ENCODE measurements at regions not wholly inside any gene's neighbourhood (a gene's known extent, or its start where the extent isn't known, plus 50 kb on each side); places are given as distances from the start of the nearest gene placed in this dataset.

DNA sequence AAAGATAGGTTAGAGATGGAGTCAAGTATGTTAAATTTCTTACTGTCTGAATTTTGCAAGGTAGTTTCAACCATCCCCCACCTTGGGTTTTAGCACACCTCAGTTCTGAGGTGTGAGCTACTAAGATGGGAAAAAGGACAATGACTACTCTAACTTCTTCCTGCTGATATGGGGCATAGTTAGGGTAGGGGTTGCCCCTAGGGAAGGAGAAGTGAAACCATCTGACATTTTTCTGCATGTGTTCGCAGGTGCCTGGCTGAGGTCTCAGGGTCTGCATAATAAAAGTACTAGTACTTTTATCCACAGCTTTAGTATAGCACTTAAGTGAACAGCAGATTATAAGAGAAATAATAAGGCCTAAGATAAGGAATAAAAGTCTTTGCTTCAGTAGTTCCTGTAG is 129.5 kb upstream of the CYSLTR1 start:
- DNase-seq, result no peak

DNA sequence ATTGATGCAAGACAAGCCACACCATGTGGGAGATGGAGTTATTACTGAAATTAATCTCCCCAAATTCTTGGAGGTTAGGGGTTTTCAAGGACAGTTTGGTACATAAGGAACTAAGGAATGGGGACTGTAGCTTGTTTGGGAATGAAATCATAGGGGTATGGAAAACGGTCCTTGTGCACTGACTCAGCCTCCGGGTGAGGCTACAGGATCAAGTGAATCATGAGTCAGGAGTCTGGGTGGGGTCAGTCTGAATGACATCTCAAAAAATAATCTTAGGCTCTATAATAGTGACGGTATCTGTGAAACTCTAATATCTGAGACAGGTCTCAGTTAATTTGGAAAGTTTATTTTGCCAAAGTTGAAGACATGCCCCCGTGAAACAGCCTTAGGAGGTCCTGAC is 128.5 kb upstream of the CYSLTR1 start:
- DNase-seq, result no peak

DNA sequence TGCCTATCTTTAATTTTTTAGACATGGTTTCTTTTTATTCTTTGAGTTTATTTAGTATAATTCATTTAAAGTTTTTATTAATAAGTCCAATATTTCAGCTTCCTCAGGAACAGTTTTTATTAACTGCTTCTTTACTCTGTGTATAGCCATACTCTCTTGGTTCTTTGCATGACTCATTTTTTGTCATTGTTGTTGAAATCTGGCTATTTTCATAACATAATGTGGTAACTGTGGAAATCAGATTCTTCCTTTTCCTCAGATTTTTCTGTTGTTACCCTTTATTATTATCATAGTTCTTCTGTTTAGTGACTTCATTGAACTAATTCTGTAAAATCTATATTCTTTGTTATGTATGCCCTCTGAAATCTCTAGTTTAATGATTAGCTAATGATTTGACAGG is 124.9 kb upstream of the CYSLTR1 start:
- DNase-seq, result no peak

DNA sequence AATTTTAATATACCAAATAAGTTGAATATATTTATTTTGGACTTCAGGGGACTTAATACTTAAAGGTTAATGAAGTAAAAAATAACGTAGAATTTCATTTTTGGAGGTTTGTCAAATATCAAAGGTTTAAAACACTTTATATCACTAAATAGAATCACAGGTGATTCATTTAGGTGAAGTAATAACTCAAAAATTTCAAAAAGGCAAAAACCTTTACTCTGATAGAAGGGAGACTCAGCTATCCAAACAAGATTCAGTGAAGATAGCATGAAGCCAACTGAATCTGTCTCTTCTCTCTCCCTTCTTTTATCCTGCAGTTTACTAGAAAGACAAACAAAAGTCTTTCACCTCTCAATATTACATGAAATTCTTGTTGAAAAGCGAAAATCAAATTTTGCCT is 110.2 kb upstream of the CYSLTR1 start:
- no peak for DNase-seq

DNA sequence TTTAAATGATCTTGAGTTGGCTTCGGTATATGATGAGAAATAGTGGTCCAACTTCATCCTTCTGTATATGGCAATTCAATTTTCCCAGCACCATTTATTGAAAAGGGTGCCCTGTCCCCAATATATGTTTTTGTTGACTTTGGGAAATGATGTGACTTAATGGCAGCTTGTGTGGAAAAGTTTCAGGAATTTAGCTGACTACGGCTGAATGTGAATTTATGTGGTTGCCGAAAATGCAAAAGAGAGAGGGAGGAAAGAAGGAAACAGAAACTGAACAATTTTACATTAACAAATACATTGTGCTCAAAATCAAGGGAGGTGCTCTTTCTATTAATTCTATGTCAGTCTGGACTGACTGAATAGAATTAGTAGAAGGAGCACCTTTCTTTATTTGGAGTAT is 101.8 kb upstream of the CYSLTR1 start:
- no peak for DNase-seq

DNA sequence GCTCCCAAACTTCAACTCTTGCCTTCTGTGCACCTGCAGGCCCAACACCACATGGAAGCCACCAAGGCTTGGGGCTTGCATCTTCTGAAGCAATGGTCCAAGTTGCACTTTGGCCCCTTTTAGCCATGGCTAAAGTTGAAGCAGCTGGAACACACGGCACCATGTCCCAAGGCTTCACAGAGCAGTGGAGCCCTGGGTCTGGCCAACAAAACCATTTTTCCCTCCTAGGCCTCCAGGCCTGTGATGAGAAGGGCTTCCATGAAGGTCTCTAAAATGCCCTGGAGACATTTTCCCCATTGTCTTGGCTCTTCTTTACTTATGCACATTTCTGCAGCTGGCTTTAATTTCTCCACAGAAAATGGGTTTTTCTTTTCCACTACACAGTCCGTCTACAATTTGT is 61.3 kb upstream of the CYSLTR1 start:
- DNase-seq, result no peak

DNA sequence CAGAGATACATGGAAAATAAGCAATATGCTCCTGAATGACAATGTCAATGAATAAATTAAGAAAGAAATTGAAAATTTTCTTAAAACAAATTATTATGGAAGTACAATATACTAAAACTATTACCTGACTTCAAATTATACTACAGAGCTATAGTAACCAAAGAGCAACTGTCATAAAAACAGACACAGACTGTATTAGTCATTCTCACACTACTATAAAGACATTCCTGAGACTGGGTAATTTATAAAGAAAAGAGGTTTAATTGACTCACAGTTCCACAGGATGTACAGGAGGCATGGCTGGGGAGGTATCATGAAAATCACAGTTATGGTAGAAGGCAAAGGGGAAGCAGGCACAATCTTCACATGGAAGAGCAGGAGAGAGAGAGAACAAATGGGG is 60.0 kb upstream of the CYSLTR1 start:
- DNase-seq, result no peak

DNA sequence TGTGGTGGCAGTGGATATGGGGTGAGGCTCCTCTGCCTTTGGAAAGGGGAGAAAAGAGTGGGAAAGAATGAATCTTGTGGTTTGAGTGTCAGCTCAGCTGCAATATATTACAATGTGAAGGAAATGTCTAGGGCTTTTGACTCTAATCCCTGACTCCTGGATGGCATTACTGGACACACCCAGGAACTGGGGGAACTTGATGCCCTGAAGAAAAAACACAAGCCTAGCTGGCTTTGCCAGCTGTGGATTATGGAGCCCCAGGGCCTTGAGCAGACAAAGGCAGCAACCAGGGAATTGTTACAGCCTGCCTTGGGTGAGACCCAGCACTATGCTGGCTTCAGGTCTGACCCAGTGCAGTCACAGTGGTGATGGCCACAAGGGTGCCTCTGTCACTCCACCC is 57.1 kb upstream of the CYSLTR1 start:
- no peak for DNase-seq

DNA sequence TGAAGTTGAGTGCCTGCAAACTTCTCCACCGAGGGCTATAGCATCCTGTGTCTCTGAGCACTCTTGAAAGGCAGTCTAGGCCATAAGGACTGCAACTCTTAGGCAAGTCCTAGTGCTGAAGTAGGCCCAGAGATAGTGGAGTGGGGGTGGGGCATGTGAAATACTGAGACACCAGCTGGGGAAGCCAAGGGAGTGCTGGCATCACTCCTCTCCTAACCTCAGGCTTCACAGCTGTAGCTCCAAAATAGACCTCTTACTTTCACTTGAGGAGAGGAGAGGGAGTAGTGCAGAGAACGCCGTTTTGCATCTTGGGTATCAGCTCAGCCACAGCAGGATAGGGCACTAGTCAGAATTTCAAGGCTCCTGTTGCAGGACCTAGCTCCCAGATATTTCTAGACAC is 56.2 kb upstream of the CYSLTR1 start:
- DNase-seq, result no peak

DNA sequence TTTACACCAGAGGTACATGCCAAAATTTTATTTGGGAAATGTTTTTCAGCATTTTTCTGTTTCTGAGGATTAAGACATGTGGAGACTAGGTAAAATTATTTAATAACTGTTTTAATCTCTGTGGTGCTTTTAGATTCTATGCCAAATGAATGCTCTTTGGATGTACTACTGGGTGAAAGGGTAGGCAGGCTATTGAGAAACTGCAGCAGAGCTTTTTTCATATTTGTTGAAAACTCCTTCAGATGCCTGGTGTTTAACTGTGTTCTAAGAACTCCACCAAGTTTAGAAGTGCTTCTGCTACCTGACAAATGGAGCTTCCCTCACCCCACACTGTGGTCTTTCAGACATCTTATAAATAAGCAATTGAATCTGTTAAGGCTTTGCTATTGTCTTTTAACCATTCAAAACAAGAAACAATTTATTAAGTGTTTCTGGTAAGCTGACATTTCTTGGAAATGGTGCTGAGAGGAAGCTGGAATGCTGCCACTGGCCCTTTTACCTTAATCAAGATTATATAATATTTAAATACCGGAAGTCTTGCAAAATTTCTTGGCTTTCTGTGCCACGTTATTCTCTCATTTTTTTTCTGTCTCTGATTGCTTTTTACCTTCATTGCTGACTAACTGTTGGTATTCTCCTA is 51.2 kb upstream of the CYSLTR1 start:
- DNase-seq, result no peak
